Small intestine (tissue), 7 donors: ENCODE measurements at regions not wholly inside any gene's neighbourhood (a gene's known extent, or its start where the extent isn't known, plus 50 kb on each side); places are given as distances from the start of the nearest gene placed in this dataset.

ENCODE experiments used
- DNase-seq, 2 donors: peaks; one replicate each; pipeline versions ENCODE4 v3.0.0 to v3.0.0-alpha.2; 2013
- FAIRE-seq: peaks from 2 replicates; lab custom pipeline; 2012; peaks lifted over from hg19 to GRCh38; lab: Jason Lieb, UNC
- H3K27ac ChIP-seq, 3 donors: one replicate each; pipeline ENCODE4 v1.5.1; 2013; ENCODE audit warnings: low read length in 2 of 3, mild to moderate bottlenecking in 2 of 3, control low read depth in 1 of 3, inconsistent platforms in 1 of 3, low read depth in 1 of 3, moderate library complexity in 1 of 3
- H3K27me3 ChIP-seq, 3 donors: one replicate each; pipeline ENCODE4 v1.6.1; 2013; ENCODE audit warnings: low read length in 3 of 3, inconsistent platforms in 1 of 3; ENCODE audit not compliant: control insufficient read depth in 3 of 3, insufficient read depth in 3 of 3
- H3K36me3 ChIP-seq, 3 donors: one replicate each; pipeline ENCODE4 v1.6.1; 2013; ENCODE audit warnings: low read length in 3 of 3, inconsistent platforms in 1 of 3, low read depth in 1 of 3, mild to moderate bottlenecking in 1 of 3, moderate library complexity in 1 of 3; ENCODE audit not compliant: control insufficient read depth in 3 of 3, insufficient read depth in 2 of 3
- H3K4me1 ChIP-seq, 3 donors: one replicate each; pipeline ENCODE4 v1.6.1; 2013; ENCODE audit warnings: low read length in 2 of 3, inconsistent platforms in 1 of 3, low read depth in 1 of 3, mild to moderate bottlenecking in 1 of 3, moderate library complexity in 1 of 3; ENCODE audit not compliant: control insufficient read depth in 3 of 3, insufficient read depth in 2 of 3
- H3K4me3 ChIP-seq, 3 donors: one replicate each; pipeline ENCODE4 v1.5.1; 2013; ENCODE audit warnings: low read length in 3 of 3, control low read depth in 1 of 3, inconsistent platforms in 1 of 3, low read depth in 1 of 3, mild to moderate bottlenecking in 1 of 3, moderate library complexity in 1 of 3
- H3K9me3 ChIP-seq, 2 donors: one replicate each; pipeline ENCODE4 v1.6.1; 2013; ENCODE audit warnings: low read depth in 1 of 2, low read length in 1 of 2; ENCODE audit not compliant: control insufficient read depth in 2 of 2, insufficient read depth in 1 of 2
- WGBS, 3 donors: extraction: QIAGEN DNeasy Blood & Tissue Kit; methylation state at CpG; one replicate each; pipeline ENCODE4 v1.1.7; 2013; 5-methylcytosine and 5-hydroxymethylcytosine counted together
- donor health status: healthy with polysubstance abuse.
- donor health status: control.
- donor health status: control.
- donor health status: Bipolar disorder and iron deficiency.
- donor health status: healthy.

GRCh38 chr6:47919875-47920274 is 138.0 kb downstream of the OPN5 start:
- H3K27me3 ChIP-seq = peaks cover 0 to 2% (median 0%) of the 10 kb centered on the region in 3 donors
- H3K4me3 ChIP-seq = no peak overlapping the region
- FAIRE-seq (no peak), DNase-seq (no peak)
- no peaks in the 10 kb centered on the region for H3K36me3 ChIP-seq
- no peaks in the 10 kb centered on the region for H3K4me1 ChIP-seq
- H3K27ac ChIP-seq = no peak overlapping the region
- WGBS, 3 donors = 61 to 65% (median 64%) methylated on average over 3 of the region's 3 CpGs
- no peaks in the 10 kb centered on the region for H3K9me3 ChIP-seq

DNA sequence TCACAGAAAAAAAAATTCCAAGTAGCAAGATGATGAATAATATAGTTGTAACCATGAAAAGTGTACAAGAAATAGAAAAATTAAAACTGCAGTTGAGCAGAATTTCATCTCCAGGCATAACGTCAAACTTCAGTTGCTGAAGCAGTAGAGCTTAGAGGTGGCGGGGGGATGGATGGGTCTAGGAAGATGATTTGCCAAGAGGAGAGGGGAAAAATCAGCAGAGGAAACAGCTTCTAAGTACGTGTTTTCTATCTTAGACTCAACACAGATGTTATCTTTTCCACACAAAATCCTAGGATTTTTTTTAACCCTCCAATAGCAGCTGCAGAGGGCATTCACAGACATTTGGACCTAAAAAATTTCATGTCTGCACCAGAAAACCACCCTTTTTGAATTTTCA is 136.0 kb downstream of the OPN5 start:
- Histone ChIP-seq H3K27me3 (peaks cover 0 to 2% (median 0%) of the 10 kb centered on the region in 3 donors), H3K4me1 (no peaks in the 10 kb centered on the region), H3K36me3 (no peaks in the 10 kb centered on the region), H3K4me3 (no peak overlapping the region), H3K27ac (no peak overlapping the region), H3K9me3 (no peaks in the 10 kb centered on the region)
- DNase-seq (no peak), FAIRE-seq (no peak)
- WGBS, 3 donors = 53 to 65% (median 56%) methylated on average over 3 of the region's 3 CpGs

- peaks cover 0 to 2% (median 0%) of the 10 kb centered on the region in 3 donors for H3K27me3 ChIP-seq
Observed at GRCh38 chr6:47917202-47917601, 135.4 kb downstream of the OPN5 start.

DNA sequence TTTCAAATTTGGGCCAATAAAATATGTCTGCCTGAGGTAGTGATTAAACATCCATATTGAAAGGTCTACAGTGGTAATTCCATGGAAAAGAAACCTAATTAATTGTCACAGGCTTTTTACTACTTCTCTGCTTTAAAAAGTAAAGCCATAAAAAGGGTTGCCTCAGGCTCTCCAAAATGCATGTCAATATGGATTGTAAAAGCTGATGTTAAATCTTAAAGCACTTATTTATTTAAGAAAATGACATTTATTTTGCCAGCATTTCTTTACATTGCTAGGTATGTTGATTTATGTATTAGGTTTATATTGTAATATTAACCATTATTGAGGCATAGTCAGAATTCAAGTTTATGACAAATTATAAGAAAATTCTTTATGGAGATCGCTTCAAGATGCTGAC is 133.2 kb downstream of the OPN5 start:
- Histone ChIP-seq H3K4me1 (no peaks in the 10 kb centered on the region), H3K4me3 (no peak overlapping the region), H3K36me3 (no peaks in the 10 kb centered on the region), H3K9me3 (no peaks in the 10 kb centered on the region), H3K27me3 (peaks cover 0 to 2% (median 0%) of the 10 kb centered on the region in 3 donors), H3K27ac (no peak overlapping the region)
- FAIRE-seq = no peak
- 62 to 84% (median 83%) methylated on average over 1 of the region's 1 CpG for WGBS, 3 donors
- no peak for DNase-seq

More at GRCh38 chr6:47917202-47917601, 135.4 kb downstream of the OPN5 start:
- H3K4me3 ChIP-seq = no peak overlapping the region
- FAIRE-seq (no peak), DNase-seq (no peak)
- no peaks in the 10 kb centered on the region for H3K9me3 ChIP-seq
- H3K36me3 ChIP-seq = no peaks in the 10 kb centered on the region
- WGBS, 3 donors = 63 to 72% (median 67%) methylated on average over 3 of the region's 3 CpGs
- no peaks in the 10 kb centered on the region for H3K4me1 ChIP-seq
- H3K27ac ChIP-seq = no peak overlapping the region

DNA sequence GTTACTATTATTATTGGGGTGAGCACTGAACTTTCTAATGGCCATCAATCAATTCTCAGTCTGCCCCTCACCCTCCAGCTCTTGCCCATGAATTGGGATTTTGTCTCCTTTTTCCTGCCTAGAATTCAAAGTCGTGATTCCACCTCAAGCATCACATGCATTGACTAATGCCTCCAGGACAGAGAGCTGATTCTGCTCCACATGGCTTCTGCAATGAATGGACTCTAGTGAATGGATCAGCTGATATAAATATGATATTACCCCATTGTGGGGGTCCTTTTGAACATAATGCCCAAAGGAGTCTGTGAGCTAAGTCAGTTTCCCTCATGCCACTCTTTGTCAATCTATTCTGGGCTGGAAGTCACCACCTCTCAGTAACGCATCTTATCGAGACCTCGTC is 126.4 kb downstream of the OPN5 start:
- Histone ChIP-seq H3K4me3 (no peak overlapping the region), H3K4me1 (no peaks in the 10 kb centered on the region), H3K27ac (no peak overlapping the region), H3K9me3 (no peaks in the 10 kb centered on the region), H3K36me3 (no peaks in the 10 kb centered on the region), H3K27me3 (no peaks in the 10 kb centered on the region)
- no peak for DNase-seq
- 88 to 90% (median 90%) methylated on average over 4 of the region's 4 CpGs for WGBS, 3 donors
- no peak for FAIRE-seq

GRCh38 chr6:47905717-47906116 is 123.9 kb downstream of the OPN5 start:
- H3K36me3 ChIP-seq = no peaks in the 10 kb centered on the region
- no peak overlapping the region for H3K4me3 ChIP-seq
- no peaks in the 10 kb centered on the region for H3K9me3 ChIP-seq
- no peak overlapping the region for H3K27ac ChIP-seq
- WGBS, 3 donors = 67 to 81% (median 75%) methylated on average over 2 of the region's 2 CpGs
- FAIRE-seq (no peak), DNase-seq (no peak)
- no peaks in the 10 kb centered on the region for H3K27me3 ChIP-seq
- no peaks in the 10 kb centered on the region for H3K4me1 ChIP-seq

DNA sequence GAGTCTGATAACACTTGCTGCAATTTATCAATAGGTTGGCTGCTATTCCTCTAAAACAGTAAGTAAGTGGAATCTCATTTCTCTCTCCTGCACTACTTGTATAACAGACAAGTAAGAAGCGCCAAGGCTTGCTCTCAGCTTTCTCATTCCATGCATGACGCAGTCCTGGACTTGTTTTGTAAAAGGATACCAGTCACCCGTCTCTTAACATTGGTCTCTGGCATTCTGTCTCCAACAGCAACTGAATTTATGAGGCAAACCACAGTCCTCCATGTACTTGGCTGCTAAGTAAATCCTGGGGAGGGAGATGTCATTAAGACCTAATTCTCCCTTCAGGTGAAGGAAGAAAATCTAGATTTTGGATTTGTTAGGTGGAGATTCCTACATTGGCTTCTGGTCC is 115.4 kb downstream of the OPN5 start:
- no peaks in the 10 kb centered on the region for H3K9me3 ChIP-seq
- no peaks in the 10 kb centered on the region for H3K4me1 ChIP-seq
- no peak overlapping the region for H3K4me3 ChIP-seq
- H3K27me3 ChIP-seq = no peaks in the 10 kb centered on the region
- H3K27ac ChIP-seq = no peak overlapping the region
- H3K36me3 ChIP-seq = no peaks in the 10 kb centered on the region
- 73 to 83% (median 80%) methylated on average over 3 of the region's 3 CpGs for WGBS, 3 donors
- DNase-seq (no peak), FAIRE-seq (no peak)

DNA sequence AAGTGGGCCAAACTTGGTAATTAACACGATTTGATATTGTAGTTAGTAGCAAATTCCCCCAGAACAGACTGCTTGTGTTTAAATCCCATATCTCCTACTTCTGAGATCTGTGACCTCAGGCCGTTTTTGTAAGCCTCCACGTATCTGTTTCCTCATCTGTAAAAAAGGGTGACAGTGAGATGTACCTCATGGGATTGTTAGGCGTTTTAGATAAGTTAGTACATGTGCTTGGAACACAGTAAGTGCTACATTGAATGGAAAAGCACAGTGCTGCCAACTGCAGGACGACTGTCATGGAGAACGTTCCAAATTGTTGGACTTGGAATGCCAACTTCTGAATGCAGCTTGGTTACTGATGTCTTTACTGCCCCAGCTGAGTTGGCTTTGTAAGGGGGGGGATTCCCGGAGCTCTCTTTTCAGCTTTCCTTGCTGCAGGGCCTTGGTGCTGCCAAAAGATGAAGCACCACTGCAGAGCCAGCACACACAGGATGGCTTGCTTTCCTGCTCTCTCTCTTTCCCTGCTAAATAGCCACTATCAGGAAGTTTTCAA is 108.6 kb downstream of the OPN5 start:
- WGBS, 3 donors = 73 to 82% (median 74%) methylated on average over 7 of the region's 7 CpGs
- H3K36me3 ChIP-seq = no peaks in the 10 kb centered on the region
- no peaks in the 10 kb centered on the region for H3K4me1 ChIP-seq
- H3K4me3 ChIP-seq = no peak overlapping the region
- no peak for FAIRE-seq
- no peak overlapping the region for H3K27ac ChIP-seq
- peaks cover 0 to 3% of the 10 kb centered on the region in 2 donors for H3K9me3 ChIP-seq
- no peaks in the 10 kb centered on the region for H3K27me3 ChIP-seq
- no peak for DNase-seq

DNA sequence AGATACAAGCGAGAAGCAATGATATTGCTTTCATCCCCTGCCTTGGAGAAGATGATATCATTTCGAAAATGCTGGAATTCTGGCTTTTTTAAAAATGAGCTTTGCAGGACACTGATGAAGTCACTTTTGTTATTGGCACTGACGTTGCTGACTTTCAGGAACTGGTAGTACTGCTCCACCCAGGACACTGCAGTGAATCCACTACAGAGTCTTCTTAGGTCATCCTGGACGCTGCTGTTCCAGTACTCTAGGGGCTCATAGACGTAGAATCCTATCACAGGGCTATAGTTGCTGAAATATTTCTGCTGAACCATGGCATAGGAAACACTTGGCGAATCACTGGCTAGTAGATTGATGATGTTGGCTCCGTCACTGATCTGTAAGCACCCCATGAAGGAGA is 97.2 kb downstream of the OPN5 start:
- peaks cover 0 to 2% (median 0%) of the 10 kb centered on the region in 3 donors for H3K27me3 ChIP-seq
- 76 to 83% (median 76%) methylated on average over 7 of the region's 7 CpGs for WGBS, 3 donors
- no peak overlapping the region for H3K4me3 ChIP-seq
- DNase-seq = no peak
- H3K9me3 ChIP-seq = peaks cover 0 to 1% of the 10 kb centered on the region in 2 donors
- FAIRE-seq = no peak
- H3K36me3 ChIP-seq = no peaks in the 10 kb centered on the region
- no peaks in the 10 kb centered on the region for H3K4me1 ChIP-seq
- no peak overlapping the region for H3K27ac ChIP-seq
